DMS53 (cell line): ENCODE measurements at regions not wholly inside any gene's neighbourhood (a gene's known extent, or its start where the extent isn't known, plus 50 kb on each side); places are given as distances from the start of the nearest gene placed in this dataset.

Source experiments
- DNase-seq: peaks from one replicate; lab custom pipeline; 2025; lab: John Stamatoyannopoulos, UW

GRCh38 chr1:218985424-218985984 lies 188.2 kb upstream of the LYPLAL1 start:
- DNase-seq: no peak

GRCh38 chr1:218986816-218987215 lies 186.9 kb upstream of the LYPLAL1 start:
- DNase-seq: no peak

GRCh38 chr1:218990019-218990418 lies 183.7 kb upstream of the LYPLAL1 start:
- DNase-seq: no peak

- no peak for DNase-seq
These were observed 182.6 kb upstream of the LYPLAL1 start for GRCh38 chr1:218991089-218991488.

- no peak for DNase-seq
These were observed 179.1 kb upstream of the LYPLAL1 start for GRCh38 chr1:218994615-218995014.

- DNase-seq: no peak
These were observed 178.5 kb upstream of the LYPLAL1 start for GRCh38 chr1:218995091-218995665.

GRCh38 chr1:218996362-218996761 lies 177.3 kb upstream of the LYPLAL1 start:
- peak; percentile 18 for DNase-seq

- no peak for DNase-seq
These were observed 173.7 kb upstream of the LYPLAL1 start for GRCh38 chr1:219000005-219000404.

- no peak for DNase-seq
These were observed 173.0 kb upstream of the LYPLAL1 start for GRCh38 chr1:219000631-219001030.

- no peak for DNase-seq
These were observed 163.0 kb upstream of the LYPLAL1 start for GRCh38 chr1:219010720-219011119.

GRCh38 chr1:219020386-219020785 lies 153.3 kb upstream of the LYPLAL1 start:
- no peak for DNase-seq

GRCh38 chr1:219020846-219021245 lies 152.8 kb upstream of the LYPLAL1 start:
- DNase-seq: no peak

GRCh38 chr1:219027146-219027673 lies 146.5 kb upstream of the LYPLAL1 start:
- DNase-seq: no peak

- peak; percentile 56 for DNase-seq
These were observed 141.9 kb upstream of the LYPLAL1 start for GRCh38 chr1:219031809-219032208.

- no peak for DNase-seq
These were observed 135.3 kb upstream of the LYPLAL1 start for GRCh38 chr1:219038398-219038797.

- peak; percentile 85 for DNase-seq
These were observed 134.5 kb upstream of the LYPLAL1 start for GRCh38 chr1:219039017-219039681.

GRCh38 chr1:219039682-219040154 lies 134.0 kb upstream of the LYPLAL1 start:
- DNase-seq: no peak

- no peak for DNase-seq
These were observed 133.4 kb upstream of the LYPLAL1 start for GRCh38 chr1:219040291-219040690.

GRCh38 chr1:219041141-219041540 lies 132.5 kb upstream of the LYPLAL1 start:
- DNase-seq: no peak

GRCh38 chr1:219041818-219042217 lies 131.9 kb upstream of the LYPLAL1 start:
- DNase-seq: no peak

- no peak for DNase-seq
These were observed 130.9 kb upstream of the LYPLAL1 start for GRCh38 chr1:219042769-219043168.

- DNase-seq: no peak
These were observed 128.4 kb upstream of the LYPLAL1 start for GRCh38 chr1:219045246-219045645.

- DNase-seq: no peak
These were observed 124.2 kb upstream of the LYPLAL1 start for GRCh38 chr1:219049501-219049900.
